Activated T-helper 17 cell treated with anti-CD3 and anti-CD28 coated beads, Interleukin-2, amount 50 U/mL, for 72 hours (primary cell): ENCODE measurements at regions not wholly inside any gene's neighbourhood (a gene's known extent, or its start where the extent isn't known, plus 50 kb on each side); places are given as distances from the start of the nearest gene placed in this dataset.

Experiments used
- ATAC-seq: fragments of 150-1000 bp; cut with Tn5 transposase; replicated peaks from 2 replicates; pipeline ENCODE4 v1.10.0; 2021; ENCODE audit warnings: mild to moderate bottlenecking, moderate library complexity
- H3K27ac Mint-ChIP-seq: one replicate; pipeline ENCODE4 v1.8.0; 2022; ENCODE audit warnings: mixed read lengths
- H3K27me3 Mint-ChIP-seq: one replicate; pipeline ENCODE4 v1.8.0; 2022; ENCODE audit warnings: mixed read lengths
- H3K36me3 Mint-ChIP-seq: one replicate; pipeline ENCODE4 v1.8.0; 2022; ENCODE audit warnings: low read depth, mild to moderate bottlenecking, mixed read lengths
- H3K4me1 Mint-ChIP-seq: one replicate; pipeline ENCODE4 v1.8.0; 2022; ENCODE audit warnings: mixed read lengths
- H3K4me3 Mint-ChIP-seq: one replicate; pipeline ENCODE4 v1.8.0; 2022; ENCODE audit warnings: mild to moderate bottlenecking, mixed read lengths
- H3K9me3 Mint-ChIP-seq: one replicate; pipeline ENCODE4 v1.8.0; 2022; ENCODE audit warnings: mixed read lengths

GRCh38 chr11:92892802-92893684, 76.4 kb upstream of the MTNR1B start:
- H3K27ac Mint-ChIP-seq = no peak overlapping the region
- no peaks in the 10 kb centered on the region for H3K4me1 Mint-ChIP-seq
- H3K4me3 Mint-ChIP-seq = no peak overlapping the region
- no peaks in the 10 kb centered on the region for H3K9me3 Mint-ChIP-seq
- ATAC-seq = no peak
- no peaks in the 10 kb centered on the region for H3K36me3 Mint-ChIP-seq
- H3K27me3 Mint-ChIP-seq = peaks cover 10% of the 10 kb centered on the region

GRCh38 chr11:92894197-92894596, 75.3 kb upstream of the MTNR1B start:
- H3K9me3 Mint-ChIP-seq = no peaks in the 10 kb centered on the region
- H3K27ac Mint-ChIP-seq = no peak overlapping the region
- H3K4me1 Mint-ChIP-seq = no peaks in the 10 kb centered on the region
- H3K4me3 Mint-ChIP-seq = no peak overlapping the region
- no peak for ATAC-seq
- H3K36me3 Mint-ChIP-seq = no peaks in the 10 kb centered on the region
- peaks cover 14% of the 10 kb centered on the region for H3K27me3 Mint-ChIP-seq

GRCh38 chr11:92897487-92897886, 72.0 kb upstream of the MTNR1B start:
- no peak overlapping the region for H3K4me3 Mint-ChIP-seq
- no peaks in the 10 kb centered on the region for H3K36me3 Mint-ChIP-seq
- H3K27ac Mint-ChIP-seq = no peak overlapping the region
- H3K27me3 Mint-ChIP-seq = peaks cover 17% of the 10 kb centered on the region
- no peaks in the 10 kb centered on the region for H3K9me3 Mint-ChIP-seq
- no peaks in the 10 kb centered on the region for H3K4me1 Mint-ChIP-seq
- ATAC-seq = no peak

- Mint-ChIP-seq H3K4me3 (no peak overlapping the region), H3K4me1 (no peaks in the 10 kb centered on the region), H3K9me3 (peaks cover 4% of the 10 kb centered on the region), H3K27me3 (peaks cover 17% of the 10 kb centered on the region), H3K36me3 (no peaks in the 10 kb centered on the region), H3K27ac (no peak overlapping the region)
- ATAC-seq = no peak
These were observed 67.0 kb upstream of the MTNR1B start for GRCh38 chr11:92902417-92902816.

GRCh38 chr11:92907671-92908070, 61.8 kb upstream of the MTNR1B start:
- Mint-ChIP-seq H3K27me3 (peaks cover 4% of the 10 kb centered on the region), H3K9me3 (peaks cover 4% of the 10 kb centered on the region), H3K4me3 (no peak overlapping the region), H3K27ac (no peak overlapping the region), H3K36me3 (no peaks in the 10 kb centered on the region), H3K4me1 (no peaks in the 10 kb centered on the region)
- no peak for ATAC-seq

- no peak for ATAC-seq
- no peaks in the 10 kb centered on the region for H3K27me3 Mint-ChIP-seq
These were observed 60.2 kb upstream of the MTNR1B start for GRCh38 chr11:92909214-92909613.

GRCh38 chr11:92911478-92911877, 58.0 kb upstream of the MTNR1B start:
- Mint-ChIP-seq H3K36me3 (no peaks in the 10 kb centered on the region), H3K9me3 (no peaks in the 10 kb centered on the region), H3K4me3 (no peak overlapping the region), H3K27ac (no peak overlapping the region), H3K4me1 (no peaks in the 10 kb centered on the region), H3K27me3 (no peaks in the 10 kb centered on the region)
- ATAC-seq = no peak

More at GRCh38 chr11:92909214-92909613, 60.2 kb upstream of the MTNR1B start:
- Mint-ChIP-seq H3K4me1 (no peaks in the 10 kb centered on the region), H3K36me3 (no peaks in the 10 kb centered on the region), H3K4me3 (no peak overlapping the region), H3K27ac (no peak overlapping the region), H3K9me3 (peaks cover 2% of the 10 kb centered on the region)

GRCh38 chr11:92915551-92915950, 53.9 kb upstream of the MTNR1B start:
- Mint-ChIP-seq H3K36me3 (no peaks in the 10 kb centered on the region), H3K27ac (no peak overlapping the region), H3K4me3 (no peak overlapping the region), H3K4me1 (no peaks in the 10 kb centered on the region), H3K27me3 (no peaks in the 10 kb centered on the region), H3K9me3 (no peaks in the 10 kb centered on the region)
- ATAC-seq = no peak

- no peaks in the 10 kb centered on the region for H3K9me3 Mint-ChIP-seq
- no peak for ATAC-seq
- no peak overlapping the region for H3K27ac Mint-ChIP-seq
- no peaks in the 10 kb centered on the region for H3K27me3 Mint-ChIP-seq
- no peak overlapping the region for H3K4me3 Mint-ChIP-seq
- H3K4me1 Mint-ChIP-seq = no peaks in the 10 kb centered on the region
- no peaks in the 10 kb centered on the region for H3K36me3 Mint-ChIP-seq
These were observed 53.2 kb upstream of the MTNR1B start for GRCh38 chr11:92916299-92916698.

- Mint-ChIP-seq H3K4me3 (no peak overlapping the region), H3K4me1 (no peaks in the 10 kb centered on the region), H3K36me3 (no peaks in the 10 kb centered on the region), H3K27ac (no peak overlapping the region), H3K9me3 (no peaks in the 10 kb centered on the region), H3K27me3 (peaks cover 2% of the 10 kb centered on the region)
- ATAC-seq = no peak
These were observed 51.5 kb upstream of the MTNR1B start for GRCh38 chr11:92917927-92918326.

GRCh38 chr11:92919048-92919447, 50.4 kb upstream of the MTNR1B start:
- no peaks in the 10 kb centered on the region for H3K36me3 Mint-ChIP-seq
- H3K9me3 Mint-ChIP-seq = no peaks in the 10 kb centered on the region
- H3K4me1 Mint-ChIP-seq = no peaks in the 10 kb centered on the region
- no peak overlapping the region for H3K27ac Mint-ChIP-seq
- no peak overlapping the region for H3K4me3 Mint-ChIP-seq
- H3K27me3 Mint-ChIP-seq = peaks cover 2% of the 10 kb centered on the region
- ATAC-seq = no peak
